LoVo (cell line): ENCODE measurements at regions not wholly inside any gene's neighbourhood (a gene's known extent, or its start where the extent isn't known, plus 50 kb on each side); places are given as distances from the start of the nearest gene placed in this dataset.

Experiments
- DNase-seq: peaks from one replicate; pipeline ENCODE4 v3.0.0-alpha.2; 2016; ENCODE audit warnings: low spot score

DNA sequence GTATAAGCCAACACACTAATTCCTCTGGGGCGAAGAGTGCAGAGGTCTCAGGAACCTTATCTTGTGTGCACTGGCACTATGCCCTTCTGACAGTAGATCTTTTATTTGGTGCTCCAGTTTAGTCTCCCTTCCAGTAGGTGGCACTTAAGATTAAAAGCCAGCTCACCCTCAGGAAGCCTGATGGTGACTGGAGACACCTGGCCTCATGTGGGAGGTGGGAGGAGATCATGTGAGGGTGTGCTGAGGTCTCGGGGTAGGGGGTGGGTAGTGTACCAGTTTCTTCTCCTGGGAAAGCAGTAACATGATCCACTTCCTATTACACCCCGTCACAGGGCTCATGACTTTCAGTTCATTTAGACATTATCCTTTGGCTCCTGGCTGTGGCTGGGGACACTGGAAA is 654.9 kb downstream of the ADCYAP1 start:
- DNase-seq, result no peak

DNA sequence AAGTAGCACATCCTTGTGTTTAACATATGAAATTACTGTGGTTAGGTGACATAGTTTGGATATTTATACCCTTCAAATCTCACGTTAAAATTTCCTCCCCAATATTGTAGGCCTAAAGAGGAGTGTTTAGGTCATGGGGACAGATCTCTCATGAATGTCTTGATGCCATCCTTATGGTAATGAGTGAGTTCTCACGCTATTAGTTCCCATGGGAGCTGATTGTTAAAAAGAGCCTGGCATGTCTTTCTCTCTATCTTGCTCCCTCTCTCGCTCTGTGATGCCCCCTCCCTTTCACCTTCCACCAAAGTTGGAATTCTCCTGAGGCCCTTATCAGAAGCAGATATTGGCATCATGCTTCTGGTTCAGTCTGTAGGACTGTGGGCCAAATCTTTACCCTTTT is 660.1 kb downstream of the ADCYAP1 start:
- no peak for DNase-seq

DNA sequence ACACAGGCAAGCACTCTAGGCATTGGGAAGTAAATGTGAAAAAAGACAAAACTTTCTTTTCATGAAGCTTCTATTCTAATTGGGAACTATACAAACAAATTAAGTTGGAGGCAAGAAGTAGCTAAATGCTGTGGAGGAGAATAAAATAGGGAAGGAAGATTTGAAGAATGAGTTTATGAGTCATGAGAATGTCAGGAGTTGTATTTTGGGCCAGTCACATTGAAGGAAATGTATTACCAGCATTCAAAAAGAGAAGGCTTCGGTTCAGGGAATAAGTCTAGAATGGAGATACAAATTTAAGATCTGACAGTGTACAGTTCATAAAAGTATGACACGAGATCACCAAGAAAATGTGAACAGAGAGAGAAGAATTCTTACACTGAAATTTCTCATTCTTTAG is 666.5 kb downstream of the ADCYAP1 start:
- DNase-seq, result no peak

DNA sequence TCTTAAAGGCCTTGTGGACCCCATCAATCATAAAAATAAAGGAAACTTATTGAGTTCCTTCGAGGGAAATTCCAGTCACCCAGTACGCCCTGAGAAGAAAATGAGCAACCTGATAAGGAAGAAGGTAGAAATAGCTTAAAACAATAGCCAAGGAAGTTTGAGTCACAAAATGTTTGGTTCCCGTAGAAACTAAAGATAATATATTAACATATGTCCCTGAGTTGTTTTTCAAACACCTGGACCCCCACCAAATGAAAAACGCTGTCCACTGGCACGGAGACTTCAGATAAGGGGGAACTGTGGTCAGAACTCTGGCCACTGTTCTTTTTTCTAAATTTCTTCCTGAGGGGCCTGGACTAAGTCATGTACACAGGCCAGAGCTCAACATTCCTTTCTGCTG is 669.1 kb downstream of the ADCYAP1 start:
- no peak for DNase-seq

DNA sequence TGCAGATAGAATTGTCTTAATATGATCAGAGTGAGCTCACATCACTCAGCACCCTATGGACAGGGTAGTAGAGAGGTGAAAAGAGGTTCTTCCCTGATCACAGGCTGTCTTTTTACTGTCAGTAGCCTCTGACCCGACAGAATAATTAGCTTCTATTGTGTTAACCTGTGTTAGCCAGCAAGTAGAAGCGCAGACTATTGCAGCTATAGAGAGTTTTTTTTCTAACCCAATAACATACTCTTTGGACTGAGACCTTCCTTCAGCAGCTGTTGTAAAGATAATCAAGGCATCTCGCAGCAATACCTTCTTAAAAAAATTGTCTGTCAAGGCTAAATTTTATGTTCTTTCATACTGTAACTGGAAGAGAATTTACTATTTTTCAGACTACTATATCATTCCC is 670.4 kb downstream of the ADCYAP1 start:
- DNase-seq, result no peak

DNA sequence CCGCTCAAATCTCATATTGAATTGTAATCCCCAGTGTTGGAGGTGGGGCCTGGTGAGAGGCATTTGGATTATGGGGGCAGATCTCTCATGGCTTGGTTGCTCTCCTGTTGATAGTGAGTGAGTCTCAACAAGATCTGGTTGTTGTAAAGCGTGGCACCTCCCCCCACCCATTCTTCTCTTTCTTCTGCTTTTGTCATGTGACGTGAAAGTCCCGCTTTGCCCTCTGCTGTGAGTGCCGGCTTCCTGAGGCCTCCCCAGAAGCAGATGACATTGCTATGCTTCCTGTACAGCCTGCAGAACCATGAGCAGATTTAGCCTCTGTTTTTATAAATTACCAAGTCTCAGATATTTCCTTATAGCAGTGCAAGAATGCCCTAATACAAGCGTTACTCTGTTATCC is 673.8 kb downstream of the ADCYAP1 start:
- DNase-seq, result no peak

DNA sequence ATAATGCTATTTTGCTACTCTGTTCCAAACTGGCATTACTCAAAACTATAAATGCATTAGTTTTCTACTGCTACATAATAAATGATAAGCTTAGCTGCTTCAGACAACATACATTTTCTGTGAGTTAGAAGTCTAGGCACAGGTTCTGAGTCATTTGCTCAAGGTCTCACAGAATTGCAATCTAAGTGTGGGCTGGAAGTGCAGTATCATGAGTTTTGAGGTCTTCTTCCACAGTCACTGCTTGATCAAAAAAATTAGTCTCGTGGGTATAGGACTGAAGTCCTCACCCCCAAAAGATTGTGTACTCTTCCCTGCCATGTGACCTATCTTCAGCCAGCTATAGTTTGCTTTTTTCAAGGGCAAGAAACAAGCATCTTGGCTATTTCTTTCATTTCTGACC is 676.9 kb downstream of the ADCYAP1 start:
- DNase-seq, result no peak

DNA sequence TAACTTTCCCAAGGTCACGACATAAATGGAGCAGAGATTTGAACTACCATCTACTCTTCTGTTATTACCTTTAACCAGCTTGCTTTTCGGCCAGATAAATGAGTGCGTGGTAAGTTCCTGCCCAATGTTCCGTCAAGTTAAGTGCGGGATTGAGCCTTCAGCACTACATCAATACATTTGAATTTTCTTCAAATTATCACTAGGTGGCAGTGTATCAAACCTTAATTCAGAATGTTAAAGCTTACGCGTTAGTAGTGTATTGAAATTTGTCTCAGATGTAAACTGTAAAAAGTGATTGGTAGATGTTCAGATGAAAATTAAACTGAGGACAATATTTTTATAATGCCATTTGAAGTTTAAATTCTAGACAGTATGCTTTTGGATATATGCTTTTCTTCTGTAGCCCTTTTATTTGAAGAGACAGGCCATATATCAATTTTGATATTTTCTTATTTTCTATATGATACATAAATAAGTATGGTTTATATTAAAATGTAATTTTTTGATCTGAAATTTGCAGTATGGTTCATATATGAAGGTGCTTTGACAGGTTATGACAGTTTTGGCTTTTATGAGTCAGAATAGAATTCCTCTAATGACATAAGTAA is 681.3 kb downstream of the ADCYAP1 start:
- DNase-seq, result peak; percentile 51

DNA sequence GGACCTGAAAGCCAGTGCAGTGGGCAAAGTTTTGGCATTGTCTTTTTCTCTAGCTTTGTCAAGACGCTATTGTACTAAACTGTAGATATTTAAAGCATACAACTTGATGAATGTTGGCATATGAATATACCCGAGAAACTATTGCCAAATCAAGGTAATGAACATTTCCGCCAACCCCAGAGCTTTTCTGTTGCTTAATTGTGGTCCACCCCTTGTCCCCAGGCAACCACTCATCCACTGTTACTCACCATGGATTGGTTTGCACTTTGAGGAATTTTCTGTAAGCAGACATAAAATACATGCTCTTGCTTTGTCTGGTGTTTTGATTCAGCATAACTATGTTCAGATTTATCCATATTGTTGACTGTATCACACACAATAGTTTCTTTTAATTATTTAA is 688.4 kb downstream of the ADCYAP1 start:
- no peak for DNase-seq

DNA sequence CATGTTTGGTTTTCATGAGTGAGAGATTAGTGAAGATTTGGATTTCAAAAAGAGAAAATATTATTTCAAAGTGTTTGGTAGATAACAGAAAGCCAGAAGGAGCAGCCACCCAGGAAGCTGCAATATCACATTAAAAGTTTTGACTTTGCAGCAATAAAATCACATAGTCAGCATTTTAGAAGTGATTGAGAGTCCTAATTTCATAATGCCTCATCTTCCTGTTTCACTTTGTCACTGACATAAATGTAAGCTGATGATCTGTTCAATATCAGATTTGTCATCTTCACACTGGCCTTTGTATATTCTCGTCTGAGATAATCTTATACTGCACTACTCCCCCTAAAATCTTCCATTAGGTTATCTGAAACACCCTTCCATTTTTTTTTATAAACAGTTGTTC is 690.5 kb downstream of the ADCYAP1 start:
- DNase-seq, result no peak

DNA sequence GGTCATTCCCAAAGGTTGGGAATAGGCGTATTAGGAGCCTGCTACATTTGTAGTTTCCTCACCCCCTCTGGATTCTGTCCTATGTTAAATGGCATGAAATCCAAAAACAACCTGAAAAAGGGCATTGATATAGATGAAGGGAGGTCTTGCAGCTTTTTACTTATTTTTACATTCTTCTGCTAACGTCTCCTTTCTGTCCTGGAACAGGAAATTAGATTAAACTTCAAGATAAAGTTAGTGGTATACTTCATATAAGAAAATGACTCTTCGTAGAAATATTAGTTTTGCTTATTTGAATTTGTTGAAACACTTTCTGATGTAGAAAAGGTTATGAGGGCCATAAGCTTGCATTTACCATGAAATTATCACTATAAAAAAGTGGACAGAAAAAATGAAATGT is 694.5 kb downstream of the ADCYAP1 start:
- DNase-seq, result no peak

DNA sequence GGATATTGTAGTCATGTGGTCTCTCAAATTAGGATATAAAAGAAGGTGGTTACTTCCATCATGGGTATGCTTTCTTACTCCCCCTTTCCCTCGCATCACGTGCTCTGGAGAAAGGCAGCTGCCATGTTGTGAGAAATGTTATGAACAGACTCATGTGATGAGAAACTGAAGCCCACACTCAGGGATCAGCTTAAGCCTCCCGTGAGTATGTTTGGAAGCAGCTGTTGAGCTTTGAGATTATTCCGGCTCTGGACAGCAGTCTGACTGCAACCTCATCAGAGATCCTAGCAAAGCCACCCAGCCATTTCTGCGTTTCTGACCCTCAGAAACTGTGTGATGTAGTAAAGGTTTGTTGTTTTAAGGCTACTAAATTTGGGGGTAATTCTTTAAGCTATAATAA is 700.1 kb downstream of the ADCYAP1 start:
- DNase-seq, result no peak

DNA sequence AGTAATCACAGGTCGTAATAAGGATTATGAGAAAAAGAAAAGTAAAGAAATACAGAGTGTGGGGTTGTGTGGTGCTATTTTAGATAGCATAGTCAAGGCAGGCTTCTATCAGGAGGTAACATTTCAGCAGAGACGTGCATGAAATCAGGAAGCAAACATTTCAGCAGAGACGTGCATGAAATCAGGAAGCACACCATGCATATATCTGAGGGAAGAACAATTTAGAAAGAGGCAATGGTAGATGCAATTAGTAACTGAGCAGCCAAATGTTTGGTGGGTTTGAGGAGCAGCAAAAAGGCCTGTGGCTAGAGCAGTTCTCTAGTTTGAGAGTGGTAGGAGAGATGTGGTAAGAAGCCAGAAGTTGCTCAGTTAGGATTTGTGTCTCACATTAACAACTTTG is 713.7 kb downstream of the ADCYAP1 start:
- DNase-seq, result no peak

DNA sequence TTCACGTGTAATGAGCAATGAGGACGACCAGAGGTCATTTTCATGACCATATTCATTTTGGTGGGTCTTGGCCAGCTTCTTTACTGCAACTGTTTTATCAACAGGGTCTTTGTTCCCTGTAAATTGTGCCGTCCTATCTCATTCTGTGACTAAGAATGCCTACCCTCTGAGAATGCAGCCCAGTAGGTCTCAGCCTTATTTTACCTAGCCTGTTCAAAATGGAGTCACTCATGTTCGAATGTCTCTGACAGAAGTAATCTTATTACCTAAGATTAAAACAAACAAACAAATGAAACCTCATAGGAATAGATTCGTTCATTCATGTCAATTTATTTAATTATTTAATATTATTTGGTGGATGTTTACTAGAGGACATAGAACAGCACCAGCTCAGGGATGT is 714.8 kb downstream of the ADCYAP1 start:
- DNase-seq, result no peak

DNA sequence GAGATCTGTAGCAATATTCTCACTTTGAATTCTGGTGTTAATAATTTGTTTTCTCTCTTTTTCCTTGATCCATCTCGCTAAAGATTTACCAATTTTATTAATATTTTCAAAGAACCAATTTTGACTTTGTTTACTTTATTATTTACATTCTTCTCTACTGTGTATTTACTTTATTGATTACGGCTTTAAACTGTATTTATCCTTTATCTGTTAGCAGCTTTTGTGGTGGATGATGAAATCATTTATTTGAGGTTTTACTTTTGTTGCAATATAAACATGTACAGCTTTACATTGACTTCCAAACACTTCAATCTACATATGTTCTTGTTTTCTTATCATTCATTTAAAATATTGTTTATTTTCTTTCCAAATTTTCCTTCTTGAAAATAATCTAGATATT is 719.9 kb downstream of the ADCYAP1 start:
- DNase-seq, result no peak

DNA sequence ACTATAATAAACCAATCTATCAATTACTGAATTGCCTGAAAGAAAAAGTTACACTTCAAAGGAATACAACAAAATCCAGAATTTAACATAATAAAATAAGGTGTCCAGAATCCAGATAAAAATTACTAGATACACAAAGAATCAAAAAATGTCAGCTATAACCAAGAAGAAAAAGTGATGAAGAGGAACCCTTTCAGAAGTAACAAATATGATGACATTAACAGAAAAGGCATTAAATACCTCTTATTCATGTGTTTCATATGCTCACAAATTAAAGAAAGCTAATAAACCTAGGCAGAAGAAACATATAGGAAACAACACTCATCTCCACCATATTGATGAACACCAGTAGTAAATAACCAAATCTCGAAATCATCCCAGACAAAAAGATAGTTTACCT is 722.8 kb downstream of the ADCYAP1 start:
- no peak for DNase-seq

DNA sequence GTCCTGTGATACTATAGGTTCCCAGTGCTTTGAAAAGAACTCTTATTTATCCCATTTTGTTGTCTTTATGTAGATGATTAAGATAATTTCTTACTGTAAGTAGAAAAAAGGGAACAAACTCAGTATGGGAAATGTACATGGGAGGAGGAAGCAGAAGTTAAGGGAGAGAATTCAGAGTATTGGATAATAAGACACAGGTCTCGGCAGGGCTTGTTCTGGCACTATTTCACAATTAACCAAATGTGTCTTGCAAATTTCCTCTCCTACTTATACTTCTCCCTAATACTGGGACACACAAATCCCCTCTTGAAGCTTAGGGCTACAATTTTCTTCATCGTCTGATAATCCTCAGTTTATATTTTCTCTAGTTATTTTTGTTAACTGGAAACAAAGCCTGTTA is 744.0 kb downstream of the ADCYAP1 start:
- no peak for DNase-seq

DNA sequence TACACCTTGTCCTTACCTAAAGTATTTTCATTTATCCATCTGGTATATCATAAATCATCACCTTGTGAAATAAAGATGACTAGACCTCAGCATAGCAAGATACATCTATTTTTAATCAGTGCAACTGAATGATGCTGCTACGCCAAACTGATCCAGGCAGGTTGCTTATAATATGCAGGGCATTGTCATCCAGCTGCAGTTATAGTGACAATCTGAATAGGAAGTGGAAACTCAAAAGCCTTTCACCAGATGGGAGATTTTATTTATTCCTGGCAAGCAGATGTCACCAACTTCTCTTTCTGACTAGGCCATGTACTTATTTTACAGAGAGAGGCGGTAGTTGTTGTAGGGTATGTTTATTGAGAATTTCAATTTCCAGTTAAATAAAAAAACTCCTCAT is 747.3 kb downstream of the ADCYAP1 start:
- no peak for DNase-seq

DNA sequence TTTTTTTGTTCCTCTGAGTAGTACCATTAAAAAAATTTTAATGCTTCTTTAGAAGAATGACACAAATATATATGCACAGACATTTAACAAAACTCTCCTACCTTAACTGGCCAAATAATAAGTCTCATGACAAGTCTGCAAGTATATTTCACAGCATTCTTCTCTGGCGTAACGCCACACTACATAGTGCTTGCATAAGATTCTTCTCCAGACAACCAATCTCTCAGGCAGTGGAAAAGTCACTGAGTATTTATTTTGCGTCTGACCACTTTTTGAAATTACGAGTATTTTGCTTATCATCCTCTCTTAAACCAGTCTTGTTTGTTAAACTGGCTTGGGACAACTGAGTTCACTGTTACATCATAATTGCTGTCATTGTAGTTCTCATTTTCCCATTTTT is 749.2 kb downstream of the ADCYAP1 start:
- no peak for DNase-seq

DNA sequence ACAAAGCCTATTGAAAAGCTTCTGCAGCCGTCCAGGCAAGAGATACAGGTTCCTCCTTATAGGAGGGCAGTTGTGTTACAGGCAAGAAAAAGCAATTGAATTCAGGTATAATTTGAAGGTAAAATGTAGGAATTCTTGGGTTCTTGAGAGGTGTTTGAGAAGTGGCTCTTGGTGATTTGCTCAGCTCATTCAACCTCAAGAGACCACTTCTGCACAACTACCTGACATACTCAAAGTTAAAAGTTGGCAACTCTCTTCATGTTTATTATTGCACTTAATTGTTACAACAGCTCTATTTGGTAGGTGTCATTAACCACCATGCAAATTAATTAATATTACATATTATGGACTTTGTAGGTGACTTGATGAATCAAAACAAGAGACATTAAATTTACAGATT is 753.2 kb downstream of the ADCYAP1 start:
- no peak for DNase-seq

DNA sequence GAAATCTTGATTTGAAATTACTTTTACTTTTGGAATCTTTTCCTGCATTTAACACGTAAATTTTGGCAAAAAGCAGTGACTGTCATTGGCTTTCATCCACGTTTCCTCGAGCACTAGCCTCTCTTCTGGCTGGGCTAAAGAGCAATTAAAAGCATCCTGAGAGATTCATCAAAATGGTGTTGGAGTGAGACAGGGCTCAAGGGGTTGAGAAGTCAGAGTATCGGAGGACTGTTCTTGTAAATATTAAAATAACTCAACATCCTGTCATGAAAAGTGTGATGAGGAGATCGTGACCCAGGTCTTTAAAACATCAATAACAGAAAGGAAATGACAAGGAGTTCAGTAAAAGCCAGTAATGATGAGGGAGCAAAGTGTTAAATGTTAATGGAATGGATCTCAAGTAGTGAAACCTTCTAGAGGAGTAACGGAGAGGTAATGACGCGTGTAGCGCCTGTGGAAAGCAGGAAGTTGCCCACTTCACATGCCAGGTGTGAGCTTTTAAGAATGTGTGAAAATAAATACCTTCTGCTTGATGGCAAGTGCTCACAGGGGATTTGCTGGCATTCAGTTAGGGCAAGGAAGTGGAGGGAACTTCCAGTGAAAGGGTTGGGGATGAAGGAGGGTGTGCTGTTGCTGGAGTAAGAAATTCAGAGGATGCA is 754.4 kb downstream of the ADCYAP1 start:
- no peak for DNase-seq

DNA sequence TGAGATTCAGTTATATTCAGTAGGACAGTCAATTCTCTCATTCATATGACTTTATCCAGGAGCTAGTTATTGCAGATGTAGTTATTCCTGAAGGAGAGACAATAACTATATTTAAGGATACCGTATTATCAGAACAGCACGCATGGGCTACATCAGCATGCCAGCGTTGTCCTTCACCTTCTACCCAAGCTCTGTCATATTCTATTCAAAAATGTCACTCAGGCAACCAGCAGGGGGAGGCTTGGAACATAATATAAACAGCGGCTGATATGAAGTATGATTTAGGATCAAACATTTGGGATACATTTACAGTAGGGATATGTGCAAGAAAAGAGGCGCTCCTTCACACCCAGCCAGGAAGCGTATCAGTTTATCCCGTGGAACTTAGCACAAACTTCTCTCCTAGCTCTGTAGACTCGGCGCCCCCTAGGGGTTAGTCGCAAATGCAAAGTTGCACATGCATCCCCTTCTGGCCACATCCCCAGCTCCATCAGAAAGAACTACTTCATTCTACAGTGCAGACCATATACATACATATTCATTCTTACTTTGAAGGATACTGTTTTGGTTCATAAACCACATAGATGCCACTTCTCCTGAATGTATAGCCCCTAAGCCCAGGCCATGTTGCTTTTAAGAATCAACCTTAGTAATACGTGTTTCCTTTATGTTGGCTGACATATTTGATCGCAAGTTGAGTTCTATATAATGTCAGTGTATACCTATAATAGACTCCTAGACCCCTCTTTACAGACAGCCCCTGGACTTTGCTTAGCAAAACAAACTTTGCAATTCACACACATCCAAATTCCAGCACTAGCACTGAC is 759.4 kb downstream of the ADCYAP1 start:
- peak; percentile 26 for DNase-seq

DNA sequence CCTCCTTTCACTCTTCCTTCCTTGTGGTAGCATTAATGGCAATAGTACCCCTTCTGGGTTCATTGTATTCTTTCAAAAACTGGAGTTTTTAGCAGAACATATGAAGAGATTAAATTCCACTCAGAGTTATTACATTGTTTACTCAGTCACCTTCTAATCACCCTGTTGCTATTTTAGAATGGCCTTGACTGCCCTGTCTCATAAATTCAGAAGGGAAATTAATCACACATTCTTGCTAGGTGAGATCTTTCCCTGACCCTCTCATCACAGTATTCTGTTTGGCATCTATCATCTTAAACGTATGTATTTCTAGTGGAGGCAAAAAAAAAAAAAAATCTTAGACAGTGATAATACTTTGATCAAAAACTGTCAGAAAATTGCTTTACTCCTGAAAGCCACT is 760.4 kb downstream of the ADCYAP1 start:
- DNase-seq, result no peak

DNA sequence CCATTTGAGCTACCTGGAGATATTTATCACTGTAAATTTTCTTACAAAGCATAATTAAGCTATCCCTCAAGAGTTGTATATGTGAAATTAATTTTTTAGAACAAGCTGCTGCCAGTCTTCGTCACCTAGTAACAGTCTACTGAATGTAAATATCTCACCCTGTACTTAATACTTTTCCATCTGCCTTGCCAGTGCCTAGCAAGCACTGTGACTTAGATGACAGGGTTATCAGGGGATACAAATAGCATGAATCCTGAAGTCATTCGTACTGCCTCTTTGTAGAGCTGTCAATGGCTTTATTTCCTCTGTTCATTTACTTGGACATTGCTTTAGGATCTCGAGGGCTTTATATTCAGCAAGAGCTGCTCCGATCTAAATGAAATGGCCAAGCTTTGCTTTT is 763.6 kb downstream of the ADCYAP1 start:
- no peak for DNase-seq
